Non-pigmented ciliary epithelial cell (primary cell): ENCODE measurements at regions not wholly inside any gene's neighbourhood (a gene's known extent, or its start where the extent isn't known, plus 50 kb on each side); places are given as distances from the start of the nearest gene placed in this dataset.

Source experiments
- DNase-seq: peaks from one replicate; pipeline ENCODE4 v3.0.0-alpha.2; 2010; ENCODE audit warnings: low read depth

GRCh38 chr1:165025805-165026204 lies 330.7 kb downstream of the LMX1A start:
- no peak for DNase-seq

GRCh38 chr1:165014753-165015152 lies 341.8 kb downstream of the LMX1A start:
- DNase-seq: no peak

- DNase-seq: no peak
These were observed 344.5 kb downstream of the LMX1A start for GRCh38 chr1:165011991-165012531.

- DNase-seq: no peak
These were observed 345.3 kb downstream of the LMX1A start for GRCh38 chr1:165011186-165011585.

- no peak for DNase-seq
These were observed 346.0 kb downstream of the LMX1A start for GRCh38 chr1:165010418-165011070.

- no peak for DNase-seq
These were observed 349.7 kb downstream of the LMX1A start for GRCh38 chr1:165006831-165007230.

GRCh38 chr1:164999146-164999545 lies 357.4 kb downstream of the LMX1A start:
- DNase-seq: no peak

GRCh38 chr1:164991763-164992314 lies 364.7 kb downstream of the LMX1A start:
- no peak for DNase-seq

- no peak for DNase-seq
These were observed 373.4 kb downstream of the LMX1A start for GRCh38 chr1:164983023-164983650.

GRCh38 chr1:164982545-164982944 lies 374.0 kb downstream of the LMX1A start:
- no peak for DNase-seq

- no peak for DNase-seq
These were observed 379.0 kb downstream of the LMX1A start for GRCh38 chr1:164977561-164977960.

- no peak for DNase-seq
These were observed 384.5 kb downstream of the LMX1A start for GRCh38 chr1:164971921-164972415.

- DNase-seq: no peak
These were observed 385.1 kb downstream of the LMX1A start for GRCh38 chr1:164971391-164971790.

GRCh38 chr1:164969253-164969652 lies 387.3 kb downstream of the LMX1A start:
- no peak for DNase-seq

GRCh38 chr1:164967300-164967699 lies 389.2 kb downstream of the LMX1A start:
- no peak for DNase-seq

- DNase-seq: no peak
These were observed 394.8 kb downstream of the LMX1A start for GRCh38 chr1:164961715-164962114.

GRCh38 chr1:164958982-164959768 lies 397.3 kb downstream of the LMX1A start:
- no peak for DNase-seq

GRCh38 chr1:164953815-164954214 lies 394.8 kb downstream of the PBX1 start:
- DNase-seq: no peak

GRCh38 chr1:164953098-164953497 lies 394.1 kb downstream of the PBX1 start:
- no peak for DNase-seq

GRCh38 chr1:164951508-164951907 lies 392.5 kb downstream of the PBX1 start:
- DNase-seq: no peak

- DNase-seq: no peak
These were observed 391.6 kb downstream of the PBX1 start for GRCh38 chr1:164950541-164950986.

- DNase-seq: no peak
These were observed 390.9 kb downstream of the PBX1 start for GRCh38 chr1:164949771-164950471.
